HUES64 (cell line): ENCODE measurements at regions not wholly inside any gene's neighbourhood (a gene's known extent, or its start where the extent isn't known, plus 50 kb on each side); places are given as distances from the start of the nearest gene placed in this dataset.

Experiments
- H3K27ac ChIP-seq: 2 replicates; pipeline ENCODE4 v1.7.0; 2013; ENCODE audit warnings: low read depth, low read length, inconsistent platforms
- H3K27me3 ChIP-seq: 2 replicates; pipeline ENCODE4 v1.6.1; 2013; ENCODE audit warnings: mild to moderate bottlenecking, low read length; ENCODE audit not compliant: insufficient read depth
- H3K36me3 ChIP-seq: 2 replicates; pipeline ENCODE4 v1.6.1; 2013; ENCODE audit warnings: mild to moderate bottlenecking, low read length; ENCODE audit not compliant: insufficient read depth
- H3K4me1 ChIP-seq: 2 replicates; pipeline ENCODE4 v1.6.1; 2013; ENCODE audit warnings: mild to moderate bottlenecking, low read length, moderate library complexity; ENCODE audit not compliant: insufficient read depth
- H3K4me3 ChIP-seq: 2 replicates; pipeline ENCODE4 v1.5.1; 2013; ENCODE audit warnings: mild to moderate bottlenecking, low read length, moderate library complexity
- H3K9ac ChIP-seq: 2 replicates; pipeline ENCODE4 v1.6.1; 2013; ENCODE audit warnings: mild to moderate bottlenecking, low read depth, low read length
- H3K9me3 ChIP-seq: 2 replicates; pipeline ENCODE4 v1.6.1; 2013; ENCODE audit warnings: low read depth, low read length; ENCODE audit not compliant: insufficient read depth
- WGBS: fragments of 150-250, 120-280 bp; methylation state at CpG from one replicate; pipeline ENCODE4 v1.1.7; 2013; ENCODE audit warnings: missing lambda C conversion rate; 5-methylcytosine and 5-hydroxymethylcytosine counted together

DNA sequence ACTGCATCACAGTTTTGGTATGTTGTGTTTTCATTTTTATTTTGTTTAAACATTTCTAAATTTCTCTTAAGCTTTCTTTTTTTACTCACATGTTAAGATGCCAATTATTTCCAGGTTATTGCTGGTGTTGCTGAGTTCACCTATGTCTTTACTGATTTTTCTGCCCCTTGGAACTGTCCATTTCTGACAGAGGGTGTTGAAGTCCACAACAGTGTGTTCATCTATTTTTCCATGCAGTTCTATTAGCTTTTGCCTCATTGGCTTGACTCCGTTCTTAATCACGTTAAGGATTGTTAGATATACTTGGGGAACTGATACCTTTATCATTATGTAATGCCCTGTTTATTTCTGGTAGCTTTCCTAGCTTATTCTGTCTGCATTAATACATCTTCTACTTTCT is 158.0 kb upstream of the TCERG1L start:
- no peak overlapping the region for H3K4me3 ChIP-seq
- H3K4me1 ChIP-seq: no peaks in the 10 kb centered on the region
- H3K27me3 ChIP-seq: no peaks in the 10 kb centered on the region
- no peaks in the 10 kb centered on the region for H3K36me3 ChIP-seq
- WGBS: 100% methylated on average over 2 of the region's 2 CpGs
- no peak overlapping the region for H3K27ac ChIP-seq
- no peak overlapping the region for H3K9ac ChIP-seq
- H3K9me3 ChIP-seq: no peaks in the 10 kb centered on the region

- WGBS: 94% methylated on average over 10 of the region's 10 CpGs
- Histone ChIP-seq H3K9me3 (no peaks in the 10 kb centered on the region), H3K36me3 (no peaks in the 10 kb centered on the region), H3K27ac (no peak overlapping the region), H3K9ac (no peak overlapping the region), H3K4me1 (no peaks in the 10 kb centered on the region), H3K27me3 (no peaks in the 10 kb centered on the region), H3K4me3 (no peak overlapping the region)
Observed at GRCh38 chr10:131473645-131474044, 162.1 kb upstream of the TCERG1L start.

DNA sequence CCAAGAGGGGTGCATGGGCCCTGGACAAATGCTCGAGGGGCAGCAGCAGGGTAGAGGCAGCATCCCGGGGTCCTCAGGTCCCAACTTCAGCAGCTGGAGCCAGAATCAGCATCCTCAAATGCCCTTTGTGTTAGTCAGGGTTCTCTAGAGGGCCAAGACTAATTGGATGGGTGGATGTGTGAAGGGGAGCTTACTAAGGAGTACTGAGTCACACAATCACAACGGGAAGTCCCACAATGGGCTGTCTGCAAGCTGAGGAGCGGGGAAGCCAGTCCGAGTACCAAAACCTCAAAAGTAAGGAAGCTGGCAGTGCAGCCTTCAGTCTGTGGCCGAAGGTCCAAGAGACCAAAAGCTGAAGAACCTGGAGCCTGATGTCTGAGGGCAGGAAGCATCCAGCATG is 162.9 kb upstream of the TCERG1L start:
- Histone ChIP-seq H3K27ac (no peak overlapping the region), H3K36me3 (no peaks in the 10 kb centered on the region), H3K27me3 (no peaks in the 10 kb centered on the region), H3K4me1 (no peaks in the 10 kb centered on the region), H3K9ac (no peak overlapping the region), H3K4me3 (no peak overlapping the region), H3K9me3 (no peaks in the 10 kb centered on the region)
- 88% methylated on average over 6 of the region's 6 CpGs for WGBS

- 94% methylated on average over 11 of the region's 11 CpGs for WGBS
- Histone ChIP-seq H3K36me3 (no peaks in the 10 kb centered on the region), H3K27me3 (no peaks in the 10 kb centered on the region), H3K27ac (no peak overlapping the region), H3K9me3 (no peaks in the 10 kb centered on the region), H3K9ac (no peak overlapping the region), H3K4me3 (no peak overlapping the region), H3K4me1 (no peaks in the 10 kb centered on the region)
Observed at GRCh38 chr10:131475043-131475442, 163.5 kb upstream of the TCERG1L start.

DNA sequence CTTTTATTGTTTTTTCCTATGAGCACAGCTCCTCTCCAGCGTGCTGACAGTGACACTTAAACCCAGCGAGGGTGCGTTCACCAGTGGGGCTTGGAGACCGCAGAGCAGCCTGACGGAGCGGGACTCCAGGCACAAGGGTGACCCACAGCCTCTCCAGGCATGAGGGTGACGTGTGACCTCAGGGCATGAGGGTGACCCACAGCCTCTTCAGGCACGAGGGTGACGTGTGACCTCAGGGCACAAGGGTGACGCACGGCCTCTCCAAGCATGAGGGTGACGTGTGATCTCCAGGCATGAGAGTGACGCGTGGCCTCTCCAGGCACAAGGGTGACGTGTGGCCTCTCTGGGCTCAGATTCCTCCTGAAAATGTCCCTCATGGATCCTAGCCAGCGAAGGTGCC is 164.3 kb upstream of the TCERG1L start:
- Histone ChIP-seq H3K36me3 (no peaks in the 10 kb centered on the region), H3K4me1 (no peaks in the 10 kb centered on the region), H3K27me3 (no peaks in the 10 kb centered on the region), H3K27ac (no peak overlapping the region), H3K4me3 (no peak overlapping the region), H3K9ac (no peak overlapping the region), H3K9me3 (no peaks in the 10 kb centered on the region)
- 93% methylated on average over 16 of the region's 16 CpGs for WGBS

GRCh38 chr10:131477457-131478121 is 166.1 kb upstream of the TCERG1L start:
- Histone ChIP-seq H3K9ac (no peak overlapping the region), H3K27ac (no peak overlapping the region), H3K4me1 (no peaks in the 10 kb centered on the region), H3K27me3 (no peaks in the 10 kb centered on the region), H3K4me3 (no peak overlapping the region), H3K36me3 (no peaks in the 10 kb centered on the region), H3K9me3 (no peaks in the 10 kb centered on the region)
- 91% methylated on average over 14 of the region's 15 CpGs for WGBS

DNA sequence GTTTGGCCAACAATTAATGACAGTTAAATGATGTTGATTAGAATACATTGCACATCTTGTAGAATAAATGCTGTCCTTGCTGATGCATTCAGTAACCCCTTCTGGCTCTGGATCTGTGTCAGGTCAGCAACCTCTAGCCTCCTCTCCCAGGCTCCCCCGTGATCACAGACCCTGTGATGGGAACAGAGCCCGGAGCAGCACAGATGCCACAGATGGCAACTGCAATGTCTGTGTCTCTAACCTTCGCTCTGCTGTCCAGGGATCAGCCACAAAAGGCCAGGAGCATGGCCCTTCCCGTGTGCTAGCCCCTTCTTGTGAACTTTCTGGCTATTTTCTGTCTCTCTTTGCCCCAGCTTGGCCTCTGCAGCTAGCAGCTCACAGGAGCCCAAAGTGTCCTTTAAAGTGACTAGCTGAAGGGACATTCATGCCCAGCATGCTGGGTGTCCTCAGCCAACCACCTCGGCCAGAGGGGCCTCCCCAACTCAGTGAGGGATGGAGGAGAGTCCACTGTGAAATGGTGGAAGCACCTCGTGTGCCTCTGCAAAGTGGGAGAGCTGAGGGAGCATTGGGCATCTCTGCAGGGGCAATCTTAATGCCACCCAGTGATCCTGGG is 167.0 kb upstream of the TCERG1L start:
- Histone ChIP-seq H3K4me1 (no peaks in the 10 kb centered on the region), H3K4me3 (no peak overlapping the region), H3K27me3 (no peaks in the 10 kb centered on the region), H3K9ac (no peak overlapping the region), H3K27ac (no peak overlapping the region), H3K36me3 (no peaks in the 10 kb centered on the region), H3K9me3 (no peaks in the 10 kb centered on the region)
- 83% methylated on average over 6 of the region's 6 CpGs for WGBS

- H3K36me3 ChIP-seq: no peaks in the 10 kb centered on the region
- WGBS: 94% methylated on average over 3 of the region's 3 CpGs
Observed at GRCh38 chr10:131480066-131480465, 168.5 kb upstream of the TCERG1L start.

DNA sequence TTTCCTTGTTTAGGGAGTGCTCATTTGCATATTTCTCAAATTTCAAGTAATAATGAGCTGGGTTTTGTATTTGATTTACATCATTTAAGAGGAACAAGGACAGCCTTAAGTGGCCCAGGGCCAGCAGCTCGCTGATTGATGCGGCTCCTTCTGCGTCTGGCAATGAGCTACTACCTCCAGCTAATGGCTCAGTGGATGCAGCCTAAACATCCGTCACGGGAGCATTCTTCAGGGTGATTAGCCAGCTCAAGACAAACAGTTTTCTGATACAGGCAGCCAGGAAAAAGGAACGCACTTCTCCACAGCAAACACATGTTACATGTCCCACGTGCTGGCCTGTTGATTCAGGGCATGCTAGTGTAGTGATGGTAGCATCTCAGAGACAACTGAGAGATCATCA is 169.3 kb upstream of the TCERG1L start:
- Histone ChIP-seq H3K36me3 (no peaks in the 10 kb centered on the region), H3K27ac (no peak overlapping the region), H3K9ac (no peak overlapping the region), H3K4me1 (no peaks in the 10 kb centered on the region), H3K4me3 (no peak overlapping the region), H3K9me3 (no peaks in the 10 kb centered on the region), H3K27me3 (no peaks in the 10 kb centered on the region)
- WGBS: 88% methylated on average over 7 of the region's 7 CpGs

More at GRCh38 chr10:131480066-131480465, 168.5 kb upstream of the TCERG1L start:
- Histone ChIP-seq H3K9ac (no peak overlapping the region), H3K27ac (no peak overlapping the region), H3K27me3 (no peaks in the 10 kb centered on the region), H3K4me1 (no peaks in the 10 kb centered on the region), H3K4me3 (no peak overlapping the region), H3K9me3 (no peaks in the 10 kb centered on the region)

GRCh38 chr10:131485732-131486131 is 174.2 kb upstream of the TCERG1L start:
- Histone ChIP-seq H3K27me3 (no peaks in the 10 kb centered on the region), H3K9ac (no peak overlapping the region), H3K9me3 (peaks cover 4% of the 10 kb centered on the region; the same call in 1 of the 2 replicates), H3K4me1 (no peaks in the 10 kb centered on the region), H3K4me3 (no peak overlapping the region), H3K36me3 (no peaks in the 10 kb centered on the region), H3K27ac (no peak overlapping the region)
- 100% methylated on average over 1 of the region's 2 CpGs for WGBS

GRCh38 chr10:131487822-131488221 is 176.3 kb upstream of the TCERG1L start:
- no peaks in the 10 kb centered on the region for H3K4me1 ChIP-seq
- H3K9me3 ChIP-seq: peaks cover 4% of the 10 kb centered on the region; the same call in 1 of the 2 replicates
- H3K9ac ChIP-seq: no peak overlapping the region
- H3K27ac ChIP-seq: no peak overlapping the region
- H3K27me3 ChIP-seq: no peaks in the 10 kb centered on the region
- H3K36me3 ChIP-seq: no peaks in the 10 kb centered on the region
- 94% methylated on average over 4 of the region's 5 CpGs for WGBS
- H3K4me3 ChIP-seq: no peak overlapping the region
